ENCODE measurements at regions not wholly inside any gene's neighbourhood (a gene's known extent, or its start where the extent isn't known, plus 50 kb on each side); places are given as distances from the start of the nearest gene placed in this dataset.

- TF ChIP-seq POLR2A (IDR thresholded peaks at IDR 0.05) = no peak
- no peak for TF ChIP-seq CTCF (IDR thresholded peaks at IDR 0.05)
- no peak for TF ChIP-seq POLR2AphosphoS5 (IDR thresholded peaks at IDR 0.05)
Observed at GRCh38 chr5:136622747-136623146, 257.4 kb upstream of the TRPC7 start.
